GM12874 (cell line): ENCODE measurements at regions not wholly inside any gene's neighbourhood (a gene's known extent, or its start where the extent isn't known, plus 50 kb on each side); places are given as distances from the start of the nearest gene placed in this dataset.

Source experiments
- CTCF ChIP-seq: IDR thresholded peaks from 2 replicates; pipeline ENCODE4 v1.5.1; 2011; ENCODE audit warnings: low read depth, mild to moderate bottlenecking, control low read depth, low read length, moderate library complexity; ENCODE audit not compliant: insufficient read depth

GRCh38 chr7:41847606-41848005 is 144.7 kb upstream of the INHBA start:
- TF ChIP-seq CTCF = no peak

GRCh38 chr7:41847151-41847550 is 144.3 kb upstream of the INHBA start:
- no peak for TF ChIP-seq CTCF

- TF ChIP-seq CTCF = no peak
Observed at GRCh38 chr7:41842956-41843355, 140.1 kb upstream of the INHBA start.

GRCh38 chr7:41837916-41838315 is 135.0 kb upstream of the INHBA start:
- TF ChIP-seq CTCF = no peak

GRCh38 chr7:41835976-41836530 is 133.2 kb upstream of the INHBA start:
- no peak for TF ChIP-seq CTCF

- no peak for TF ChIP-seq CTCF
Observed at GRCh38 chr7:41834805-41835694, 132.2 kb upstream of the INHBA start.

- TF ChIP-seq CTCF = no peak
Observed at GRCh38 chr7:41832941-41833340, 130.1 kb upstream of the INHBA start.
